Gastrocnemius medialis (tissue), 4 donors: ENCODE measurements at regions not wholly inside any gene's neighbourhood (a gene's known extent, or its start where the extent isn't known, plus 50 kb on each side); places are given as distances from the start of the nearest gene placed in this dataset.

Experiments
- ATAC-seq, 2 donors: fragments of 150-250 bp; one replicate each; pipeline ENCODE4 v1.9.1; 2016
- DNase-seq, 2 donors: peaks; one replicate each; pipeline ENCODE4 v3.0.0-alpha.2; 2019
- H3K27ac ChIP-seq, 4 donors: fragments of 200-600 bp; sonication (generic); 1 replicate in 1 of 4; 2 replicates in 3 of 4; pipeline ENCODE4 v1.5.1; 2016 to 2018; ENCODE audit warnings: mild to moderate bottlenecking in 2 of 4, moderate library complexity in 1 of 4
- H3K27me3 ChIP-seq, 3 donors: fragments of 200-600 bp; sonication (generic) in 2 of 3; 1 replicate in 1 of 3; 2 replicates in 2 of 3; pipeline versions ENCODE4 v1.5.1 to v1.6.0; 2016 to 2019; ENCODE audit warnings: mild to moderate bottlenecking in 1 of 3, moderate library complexity in 1 of 3
- H3K36me3 ChIP-seq, 2 donors: fragments of 200-600 bp; sonication (generic) in 1 of 2; one replicate each; pipeline ENCODE4 v1.5.1; 2017 to 2018
- H3K4me1 ChIP-seq, 2 donors: fragments of 200-600 bp; sonication (generic) in 1 of 2; one replicate each; pipeline ENCODE4 v1.5.1; 2016 to 2017; ENCODE audit warnings: mild to moderate bottlenecking in 2 of 2
- H3K4me3 ChIP-seq, 4 donors: fragments of 200-600 bp; sonication (generic) in 3 of 4; 1 replicate in 1 of 4; 2 replicates in 3 of 4; pipeline ENCODE4 v1.5.1; 2016 to 2019; ENCODE audit warnings: mild to moderate bottlenecking in 2 of 4
- H3K9me3 ChIP-seq, 3 donors: fragments of 200-600 bp; sonication (generic) in 2 of 3; 1 replicate in 1 of 3; 2 replicates in 2 of 3; pipeline ENCODE4 v1.5.1; 2016 to 2019
- CTCF ChIP-seq, 5 experiments: fragments of 450-650 bp in 3 of 5; fragments of 200-600 bp in 2 of 5; sonication (generic) in 2 of 5; IDR thresholded peaks in 4 of 5; conservative IDR thresholded peaks in 1 of 5; 1 replicate in 4 of 5; 2 replicates in 1 of 5; pipeline ENCODE4 v1.5.1; 2016 to 2019; ENCODE audit warnings: antibody characterized with exemption in 5 of 5, mild to moderate bottlenecking in 3 of 5, moderate library complexity in 3 of 5
- POLR2A ChIP-seq, 2 donors: fragments of 450-650 bp; IDR thresholded peaks; one replicate each; pipeline ENCODE4 v1.6.1; 2017; ENCODE audit warnings: antibody characterized with exemption in 2 of 2, mild to moderate bottlenecking in 2 of 2, moderate library complexity in 2 of 2
- in situ Hi-C, 4 donors: fragments of 200-750 bp; cut with MboI; loops; one replicate each; pipeline versions ENCODE4 v1.15.0 to v1.8.0; 2017; ENCODE audit warnings: low sequenced_read_pairs in 4 of 4
- intact Hi-C: fragments of 100-400 bp; cut with DNase I; formaldehyde crosslinking; loops from one replicate; pipeline ENCODE4 v1.15.1; 2023; ENCODE audit warnings: low total_unique reads

- H3K9me3 ChIP-seq: peaks cover 0 to 3% (median 0%) of the 10 kb centered on the region in 3 donors
- ATAC-seq (no peak), DNase-seq (no peak)
- no peak overlapping the region for H3K27ac ChIP-seq
- intact Hi-C loops (no loop called here), in situ Hi-C loops (no loop called here)
- no peaks in the 10 kb centered on the region for H3K4me1 ChIP-seq
- H3K27me3 ChIP-seq: no peaks in the 10 kb centered on the region
- no peak for TF ChIP-seq CTCF (IDR thresholded peaks at IDR 0.05 in 4 of 5, conservative IDR thresholded peaks at IDR 0.05 in 1 of 5)
- no peak for TF ChIP-seq POLR2A (IDR thresholded peaks at IDR 0.05)
- no peak overlapping the region for H3K4me3 ChIP-seq
- H3K36me3 ChIP-seq: no peaks in the 10 kb centered on the region
These were observed 239.0 kb upstream of the GLRA2 start for GRCh38 chrX:14290335-14290734.

GRCh38 chrX:14274691-14275090 is 245.0 kb upstream of the GEMIN8 start:
- in situ Hi-C loops (no loop called here), intact Hi-C loops (no loop called here)
- ATAC-seq: no peak
- Histone ChIP-seq H3K4me3 (no peak overlapping the region), H3K4me1 (no peaks in the 10 kb centered on the region), H3K27me3 (no peaks in the 10 kb centered on the region), H3K9me3 (no peaks in the 10 kb centered on the region), H3K36me3 (no peaks in the 10 kb centered on the region), H3K27ac (no peak overlapping the region)
- no peak for DNase-seq
- no peak for TF ChIP-seq CTCF (IDR thresholded peaks at IDR 0.05 in 4 of 5, conservative IDR thresholded peaks at IDR 0.05 in 1 of 5)
- no peak for TF ChIP-seq POLR2A (IDR thresholded peaks at IDR 0.05)

GRCh38 chrX:14267216-14267615 is 237.5 kb upstream of the GEMIN8 start:
- in situ Hi-C loops: no loop called here

GRCh38 chrX:14266705-14267104 is 237.0 kb upstream of the GEMIN8 start:
- DNase-seq (no peak), ATAC-seq (no peak)
- no peak overlapping the region for H3K4me3 ChIP-seq
- H3K36me3 ChIP-seq: no peaks in the 10 kb centered on the region
- H3K4me1 ChIP-seq: no peaks in the 10 kb centered on the region
- in situ Hi-C loops: no loop called here
- no peak overlapping the region for H3K27ac ChIP-seq
- no peaks in the 10 kb centered on the region for H3K27me3 ChIP-seq
- TF ChIP-seq POLR2A (IDR thresholded peaks at IDR 0.05) (no peak), CTCF (IDR thresholded peaks at IDR 0.05 in 4 of 5, conservative IDR thresholded peaks at IDR 0.05 in 1 of 5) (no peak)
- no peaks in the 10 kb centered on the region for H3K9me3 ChIP-seq
- intact Hi-C loops: no loop called here

More at GRCh38 chrX:14267216-14267615, 237.5 kb upstream of the GEMIN8 start:
- TF ChIP-seq POLR2A (IDR thresholded peaks at IDR 0.05) (no peak), CTCF (IDR thresholded peaks at IDR 0.05 in 4 of 5, conservative IDR thresholded peaks at IDR 0.05 in 1 of 5) (no peak)
- Histone ChIP-seq H3K27ac (no peak overlapping the region), H3K36me3 (no peaks in the 10 kb centered on the region), H3K4me3 (no peak overlapping the region), H3K4me1 (no peaks in the 10 kb centered on the region), H3K9me3 (no peaks in the 10 kb centered on the region), H3K27me3 (no peaks in the 10 kb centered on the region)
- ATAC-seq (no peak), DNase-seq (no peak)
- intact Hi-C loops: no loop called here

GRCh38 chrX:14243823-14244222 is 214.1 kb upstream of the GEMIN8 start:
- no peak for TF ChIP-seq POLR2A (IDR thresholded peaks at IDR 0.05)
- TF ChIP-seq CTCF (IDR thresholded peaks at IDR 0.05 in 4 of 5, conservative IDR thresholded peaks at IDR 0.05 in 1 of 5): no peak
- ATAC-seq: no peak
- no peak overlapping the region for H3K4me3 ChIP-seq
- no peak for DNase-seq
- H3K27me3 ChIP-seq: no peaks in the 10 kb centered on the region
- no peaks in the 10 kb centered on the region for H3K9me3 ChIP-seq
- H3K27ac ChIP-seq: no peak overlapping the region
- in situ Hi-C loops (no loop called here), intact Hi-C loops (no loop called here)
- no peaks in the 10 kb centered on the region for H3K36me3 ChIP-seq
- H3K4me1 ChIP-seq: no peaks in the 10 kb centered on the region
